ENCODE measurements at regions not wholly inside any gene's neighbourhood (a gene's known extent, or its start where the extent isn't known, plus 50 kb on each side); places are given as distances from the start of the nearest gene placed in this dataset.

DNA sequence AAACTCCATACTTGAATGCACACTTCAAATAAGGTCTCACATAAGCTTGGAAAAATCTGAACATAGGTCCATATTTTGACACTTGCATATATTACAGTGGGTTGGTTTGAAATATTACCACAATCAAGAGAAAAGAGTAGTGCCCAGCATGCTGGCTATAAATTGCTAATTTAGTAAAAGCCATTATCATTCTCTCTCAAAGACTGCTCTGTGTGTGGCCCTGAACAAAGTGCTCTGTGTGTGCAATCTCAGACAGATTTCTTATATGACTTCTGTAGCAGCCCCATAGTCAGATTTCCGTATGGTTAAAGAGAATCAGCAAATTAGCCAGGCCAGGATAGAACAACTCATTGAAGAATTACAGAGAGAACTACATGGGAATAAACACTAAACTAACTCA, 78.2 kb downstream of the LIG4 start:
- no peak for DNase-seq
- H3K36me3 ChIP-seq = no peaks in the 10 kb centered on the region
- no peaks in the 10 kb centered on the region for H3K27me3 ChIP-seq
- H3K9me3 ChIP-seq = no peaks in the 10 kb centered on the region
- 62 to 76% methylated on average over 1 of the region's 1 CpG for WGBS, 2 donors
- intact Hi-C loops (cut with DNase I) = no loop called here
- no peak overlapping the region for H3K27ac ChIP-seq
- no peak for TF ChIP-seq POLR2A (IDR thresholded peaks at IDR 0.05)
- TF ChIP-seq, protein P1, sequence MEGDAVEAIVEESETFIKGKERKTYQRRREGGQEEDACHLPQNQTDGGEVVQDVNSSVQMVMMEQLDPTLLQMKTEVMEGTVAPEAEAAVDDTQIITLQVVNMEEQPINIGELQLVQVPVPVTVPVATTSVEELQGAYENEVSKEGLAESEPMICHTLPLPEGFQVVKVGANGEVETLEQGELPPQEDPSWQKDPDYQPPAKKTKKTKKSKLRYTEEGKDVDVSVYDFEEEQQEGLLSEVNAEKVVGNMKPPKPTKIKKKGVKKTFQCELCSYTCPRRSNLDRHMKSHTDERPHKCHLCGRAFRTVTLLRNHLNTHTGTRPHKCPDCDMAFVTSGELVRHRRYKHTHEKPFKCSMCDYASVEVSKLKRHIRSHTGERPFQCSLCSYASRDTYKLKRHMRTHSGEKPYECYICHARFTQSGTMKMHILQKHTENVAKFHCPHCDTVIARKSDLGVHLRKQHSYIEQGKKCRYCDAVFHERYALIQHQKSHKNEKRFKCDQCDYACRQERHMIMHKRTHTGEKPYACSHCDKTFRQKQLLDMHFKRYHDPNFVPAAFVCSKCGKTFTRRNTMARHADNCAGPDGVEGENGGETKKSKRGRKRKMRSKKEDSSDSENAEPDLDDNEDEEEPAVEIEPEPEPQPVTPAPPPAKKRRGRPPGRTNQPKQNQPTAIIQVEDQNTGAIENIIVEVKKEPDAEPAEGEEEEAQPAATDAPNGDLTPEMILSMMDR (IDR thresholded peaks at IDR 0.05) = no peak
- no peaks in the 10 kb centered on the region for H3K4me1 ChIP-seq
- H3K4me3 ChIP-seq = no peak overlapping the region

- intact Hi-C loops (cut with DNase I) = no loop called here
- H3K9me3 ChIP-seq = no peaks in the 10 kb centered on the region
- H3K27me3 ChIP-seq = no peaks in the 10 kb centered on the region
- H3K27ac ChIP-seq = no peak overlapping the region
- no peak for TF ChIP-seq POLR2A (IDR thresholded peaks at IDR 0.05)
- TF ChIP-seq, protein P1 (IDR thresholded peaks at IDR 0.05) = no peak
- H3K4me1 ChIP-seq = no peaks in the 10 kb centered on the region
- no peak for DNase-seq
- no peak overlapping the region for H3K4me3 ChIP-seq
- no peaks in the 10 kb centered on the region for H3K36me3 ChIP-seq
These were observed 87.9 kb downstream of the LIG4 start for GRCh38 chr13:108127406-108127805.

- DNase-seq = no peak
- no peak overlapping the region for H3K27ac ChIP-seq
- WGBS, 2 donors = 73 to 82% methylated on average over 2 of the region's 2 CpGs
- TF ChIP-seq, protein P1 (IDR thresholded peaks at IDR 0.05) = no peak
- TF ChIP-seq POLR2A (IDR thresholded peaks at IDR 0.05) = no peak
- no peaks in the 10 kb centered on the region for H3K27me3 ChIP-seq
- H3K4me1 ChIP-seq = no peaks in the 10 kb centered on the region
- intact Hi-C loops (cut with DNase I) = no loop called here
- no peak overlapping the region for H3K4me3 ChIP-seq
- H3K36me3 ChIP-seq = no peaks in the 10 kb centered on the region
- H3K9me3 ChIP-seq = no peaks in the 10 kb centered on the region
These were observed 89.3 kb downstream of the LIG4 start for GRCh38 chr13:108126056-108126455.

- WGBS, 2 donors = 75 to 100% methylated on average over 1 of the region's 1 CpG
- intact Hi-C loops (cut with DNase I) = no loop called here
- H3K9me3 ChIP-seq = no peaks in the 10 kb centered on the region
- no peak overlapping the region for H3K4me3 ChIP-seq
- H3K36me3 ChIP-seq = no peaks in the 10 kb centered on the region
- no peak for TF ChIP-seq POLR2A (IDR thresholded peaks at IDR 0.05)
- TF ChIP-seq, protein P1 (IDR thresholded peaks at IDR 0.05) = no peak
- H3K27ac ChIP-seq = no peak overlapping the region
- H3K4me1 ChIP-seq = no peaks in the 10 kb centered on the region
- H3K27me3 ChIP-seq = no peaks in the 10 kb centered on the region
- DNase-seq = no peak
These were observed 93.9 kb downstream of the LIG4 start for GRCh38 chr13:108121406-108121805.

DNA sequence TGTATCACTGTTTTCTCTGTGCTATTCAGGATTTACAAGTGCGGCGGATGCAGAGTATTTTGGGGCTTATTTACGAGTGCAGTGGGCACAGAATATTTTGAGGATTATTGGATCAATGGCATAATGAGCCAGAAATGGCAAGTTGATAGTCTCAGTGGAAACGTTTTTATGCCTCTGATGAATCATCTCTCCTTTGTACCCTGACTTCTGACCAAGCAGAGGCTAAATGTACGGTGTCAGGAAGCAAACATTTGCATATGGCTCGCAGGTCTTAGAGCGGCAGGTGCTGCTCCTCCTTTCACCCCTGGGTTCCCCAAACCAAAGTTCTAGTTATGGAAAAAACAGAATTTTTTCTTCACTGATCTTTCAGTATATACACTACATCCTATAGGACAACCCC, 94.5 kb downstream of the LIG4 start:
- WGBS, 2 donors = 54 to 57% methylated on average over 7 of the region's 7 CpGs
- intact Hi-C loops (cut with DNase I) = no loop called here
- DNase-seq = no peak
- no peak overlapping the region for H3K27ac ChIP-seq
- no peaks in the 10 kb centered on the region for H3K4me1 ChIP-seq
- H3K4me3 ChIP-seq = no peak overlapping the region
- H3K9me3 ChIP-seq = no peaks in the 10 kb centered on the region
- TF ChIP-seq, protein P1 (IDR thresholded peaks at IDR 0.05) = no peak
- TF ChIP-seq POLR2A (IDR thresholded peaks at IDR 0.05) = no peak
- H3K27me3 ChIP-seq = no peaks in the 10 kb centered on the region
- H3K36me3 ChIP-seq = no peaks in the 10 kb centered on the region
